Limb (tissue), 2 donors: ENCODE measurements at regions not wholly inside any gene's neighbourhood (a gene's known extent, or its start where the extent isn't known, plus 50 kb on each side); places are given as distances from the start of the nearest gene placed in this dataset.

Experiments
- DNase-seq, 2 donors: peaks; one replicate each; pipeline ENCODE4 v3.0.0-alpha.2; 2016; ENCODE audit errors: extremely low spot score in 2 of 2

DNA sequence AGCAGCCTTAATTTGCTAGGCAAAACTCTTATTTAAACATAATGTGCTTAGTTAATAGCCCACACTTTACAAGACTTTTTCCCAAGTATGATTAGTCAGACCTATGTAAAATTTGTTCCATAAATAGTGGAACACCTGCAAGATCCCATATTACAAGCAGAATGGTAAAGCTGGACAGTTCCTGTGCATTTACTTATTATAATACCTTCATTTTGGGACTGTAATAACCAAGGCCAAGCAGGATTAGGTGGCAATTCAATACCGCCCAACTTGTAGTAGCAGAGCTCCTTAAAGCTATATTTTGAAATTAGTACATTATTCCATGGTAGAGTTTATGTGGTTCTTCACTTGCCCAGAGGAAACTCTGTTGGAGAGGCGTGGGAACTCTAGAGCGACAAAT lies 431.5 kb upstream of the MMADHC start:
- no peak for DNase-seq

DNA sequence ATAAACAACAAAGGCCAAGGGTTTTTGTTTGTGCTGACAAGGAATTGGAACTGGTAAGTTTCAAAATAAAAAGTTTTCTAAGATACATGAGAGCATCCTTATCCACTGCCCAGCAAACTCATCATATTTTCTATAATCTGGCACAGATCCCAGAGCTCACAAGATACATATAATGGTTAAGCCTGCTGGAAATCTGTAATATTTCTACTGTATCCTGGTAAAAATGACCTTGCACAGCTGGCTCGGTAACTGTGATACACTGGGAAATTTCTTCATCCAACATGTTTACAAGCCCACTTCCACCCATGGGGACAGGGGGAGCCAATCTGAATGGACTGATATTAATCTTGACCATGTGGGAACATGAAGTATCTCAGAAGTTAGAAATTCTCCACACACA lies 425.4 kb upstream of the MMADHC start:
- peak; percentile 31 to 79 for DNase-seq

DNA sequence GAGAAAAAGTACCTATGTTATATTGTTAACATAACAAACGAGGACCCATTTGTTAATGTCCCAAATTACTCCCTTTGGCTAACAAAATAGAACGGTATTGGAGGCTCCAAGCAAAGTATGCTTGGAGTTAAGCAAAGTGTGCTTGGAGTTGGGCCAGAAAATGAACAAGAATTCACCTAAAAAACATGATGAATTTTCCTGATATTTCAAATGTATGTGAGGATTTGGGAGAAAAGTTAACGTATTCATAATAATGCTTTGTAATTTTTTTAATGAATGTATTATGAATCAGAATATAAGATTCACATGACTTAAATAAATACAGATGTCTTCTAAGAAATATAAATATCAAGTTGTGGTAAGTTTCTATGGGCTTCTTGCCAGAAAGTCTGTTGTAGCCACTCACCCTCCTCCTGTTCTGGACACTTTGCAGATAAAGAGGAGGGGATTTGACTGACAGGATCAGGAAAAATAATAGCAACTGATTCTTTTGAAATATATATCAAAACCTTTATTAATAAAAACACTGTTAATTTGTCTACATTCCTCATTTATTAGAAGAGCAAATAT lies 423.7 kb upstream of the MMADHC start:
- DNase-seq, result peak in 1 of 2 donors; percentile 32

DNA sequence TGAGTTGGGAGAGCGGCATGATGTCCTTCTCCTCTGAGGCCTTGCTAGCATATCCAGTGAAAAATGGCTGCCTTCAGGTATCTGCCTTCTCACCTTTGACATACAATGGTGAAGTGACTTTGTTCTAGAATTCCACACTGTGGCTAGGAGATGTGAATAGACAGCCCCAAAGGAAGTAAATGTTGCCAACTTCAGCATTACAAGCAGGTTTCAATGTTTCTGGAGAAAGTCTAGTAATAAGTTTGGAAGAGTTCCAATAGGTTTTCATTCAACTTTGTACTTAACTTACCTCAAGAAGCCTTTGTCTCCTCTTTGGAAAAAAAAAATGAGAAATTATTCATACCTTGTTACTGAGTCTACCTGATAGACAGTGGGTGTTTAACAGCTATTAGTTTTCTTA lies 421.3 kb upstream of the MMADHC start:
- no peak for DNase-seq

DNA sequence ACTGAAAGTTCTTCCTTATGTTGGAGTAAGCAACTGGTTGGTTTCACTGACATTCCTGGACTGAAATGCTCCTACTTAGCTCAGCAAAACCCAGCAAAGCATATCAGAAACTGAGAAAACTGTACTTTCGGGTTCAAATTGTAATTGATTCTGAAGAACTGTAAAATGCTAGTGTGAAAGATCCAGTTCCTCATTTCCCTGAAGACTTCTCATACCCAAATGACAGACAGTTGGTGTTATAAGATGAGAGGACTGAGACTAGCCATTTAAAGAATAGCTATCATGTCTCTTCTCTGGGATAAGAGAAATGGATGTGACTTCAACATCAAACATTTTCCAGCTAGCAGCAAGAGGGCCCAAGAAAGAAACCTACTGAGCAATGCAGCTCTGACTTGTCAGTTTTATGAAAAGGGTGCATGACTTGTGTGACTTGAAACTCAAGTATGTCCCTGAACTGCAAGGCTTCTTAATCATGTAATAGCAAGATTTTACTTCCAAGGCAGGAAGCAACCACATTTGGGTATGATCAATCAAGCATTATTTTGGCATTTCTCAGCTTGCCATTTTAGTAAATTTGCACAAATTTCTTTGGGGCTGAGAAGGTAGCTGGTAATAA lies 420.3 kb upstream of the MMADHC start:
- no peak for DNase-seq

DNA sequence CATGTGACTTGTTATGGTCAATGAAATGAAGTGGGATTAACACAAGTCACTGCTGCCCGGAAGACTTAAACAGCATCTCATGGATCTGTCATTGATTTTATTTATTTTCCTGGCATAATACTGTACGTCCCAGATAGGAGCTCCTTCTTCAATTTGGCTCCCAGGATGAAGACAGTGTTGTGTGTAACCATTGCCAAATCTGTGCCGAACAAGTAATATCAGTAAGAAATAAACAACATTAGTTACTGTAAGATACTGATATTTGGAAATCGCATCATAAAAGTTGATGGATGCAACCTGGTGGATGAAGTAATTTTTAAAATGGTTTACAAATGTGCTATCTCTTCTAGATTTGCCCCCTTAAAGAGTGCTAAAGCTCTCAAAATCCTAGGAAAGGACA lies 419.0 kb upstream of the MMADHC start:
- no peak for DNase-seq

DNA sequence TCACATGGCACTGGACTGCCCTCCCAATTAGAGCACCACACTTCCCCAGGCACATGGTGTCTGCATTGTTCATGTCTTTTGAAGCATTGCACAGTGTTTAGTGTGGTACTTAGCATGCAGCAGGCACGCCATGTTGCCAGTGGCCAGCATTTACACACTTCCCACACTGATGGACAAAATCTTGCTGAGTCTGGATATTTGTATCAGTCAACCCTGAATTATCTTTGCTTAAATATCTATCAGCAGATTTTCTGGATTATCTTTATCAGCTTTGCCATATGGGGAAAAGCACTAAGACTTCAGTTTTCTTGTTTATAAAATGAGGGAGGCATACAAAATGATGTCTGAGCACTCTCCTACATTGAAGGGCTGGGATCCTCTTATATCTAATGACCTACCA lies 416.0 kb upstream of the MMADHC start:
- DNase-seq, result no peak

DNA sequence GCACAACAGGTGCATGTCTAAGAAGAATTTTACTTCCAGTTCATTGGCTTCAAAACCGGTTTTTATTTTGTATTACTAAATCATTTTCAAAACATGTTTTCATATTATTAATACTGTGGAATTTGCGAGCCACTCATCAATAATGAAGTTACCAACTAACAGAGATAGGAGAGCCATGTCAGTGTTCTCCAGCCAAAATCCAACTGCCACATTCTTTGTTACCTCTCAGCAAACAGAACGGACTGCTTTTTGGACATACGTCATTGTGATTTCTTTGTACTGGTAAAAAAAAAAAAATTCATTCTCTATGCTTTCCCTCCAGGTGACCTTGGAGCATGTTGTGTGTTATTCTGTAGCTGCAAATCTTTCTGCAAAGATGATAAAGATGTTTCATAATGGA lies 414.2 kb upstream of the MMADHC start:
- DNase-seq, result no peak

DNA sequence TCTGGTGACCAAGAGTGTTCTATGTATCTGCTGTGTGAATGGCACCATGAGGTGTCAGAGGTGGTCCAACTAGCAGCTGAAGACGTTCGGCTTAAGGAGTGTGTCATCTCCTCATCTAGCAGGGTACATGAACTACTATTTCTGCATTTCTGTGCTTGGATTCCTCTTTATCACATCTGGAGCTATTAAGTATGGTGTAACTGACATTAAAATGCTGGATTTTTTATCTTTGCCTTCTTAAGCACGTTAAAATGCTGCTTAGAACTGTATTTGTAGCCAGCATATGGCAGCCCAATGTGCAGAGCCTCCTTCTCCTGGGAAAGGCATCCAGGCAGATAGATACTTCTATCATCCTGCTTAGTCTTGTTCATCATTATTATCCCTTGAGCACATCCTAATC lies 409.3 kb upstream of the MMADHC start:
- no peak for DNase-seq

DNA sequence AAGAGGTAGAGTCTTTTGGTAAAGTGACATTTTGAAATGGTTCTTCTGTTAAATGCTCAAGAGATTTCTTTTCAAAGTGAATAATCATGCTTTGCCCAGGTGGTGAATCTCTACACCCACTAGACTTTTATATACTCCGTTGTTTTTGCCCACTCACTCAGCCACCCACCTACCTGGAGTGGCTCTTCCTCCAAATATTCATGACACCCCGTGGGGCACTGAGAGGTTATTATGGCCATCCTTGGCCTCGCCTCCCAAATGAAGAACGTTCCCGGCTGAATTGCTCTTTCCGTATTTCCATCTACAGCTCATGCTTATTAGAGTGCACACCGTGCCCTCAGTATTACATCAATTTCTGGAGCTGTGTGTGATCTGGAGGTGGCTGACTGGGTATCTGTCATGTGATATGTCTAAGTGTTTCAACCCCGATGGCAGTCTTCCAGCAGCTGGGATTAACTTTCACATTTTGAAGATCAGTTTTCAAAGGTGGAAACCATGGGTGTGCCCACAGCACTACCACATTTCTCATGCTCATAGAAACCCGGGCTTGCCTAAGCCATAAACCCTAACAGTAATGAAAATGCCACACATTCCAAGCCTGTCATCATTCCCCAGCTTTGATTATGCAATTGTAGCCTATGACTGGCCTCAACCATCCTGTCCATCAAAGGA lies 406.6 kb upstream of the MMADHC start:
- no peak for DNase-seq

DNA sequence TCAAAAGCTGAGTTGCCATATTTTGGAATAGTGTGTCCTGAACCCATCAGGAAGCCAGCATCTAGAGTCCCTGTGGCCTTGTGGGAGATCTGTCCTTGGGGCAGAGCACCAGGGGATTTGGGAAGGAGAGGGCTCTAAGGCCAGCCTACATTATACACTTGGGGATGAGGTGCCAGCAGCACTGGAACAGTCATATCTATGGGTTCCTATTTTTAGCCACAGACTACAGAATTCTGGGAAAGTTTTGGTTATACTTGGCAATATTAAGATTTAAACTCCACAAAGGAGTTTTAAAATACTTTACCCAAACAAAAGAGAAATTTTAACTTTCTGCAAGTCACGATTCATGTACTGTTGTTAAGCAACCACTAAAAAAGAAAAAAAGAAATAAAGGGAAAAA lies 405.7 kb upstream of the MMADHC start:
- DNase-seq, result no peak

DNA sequence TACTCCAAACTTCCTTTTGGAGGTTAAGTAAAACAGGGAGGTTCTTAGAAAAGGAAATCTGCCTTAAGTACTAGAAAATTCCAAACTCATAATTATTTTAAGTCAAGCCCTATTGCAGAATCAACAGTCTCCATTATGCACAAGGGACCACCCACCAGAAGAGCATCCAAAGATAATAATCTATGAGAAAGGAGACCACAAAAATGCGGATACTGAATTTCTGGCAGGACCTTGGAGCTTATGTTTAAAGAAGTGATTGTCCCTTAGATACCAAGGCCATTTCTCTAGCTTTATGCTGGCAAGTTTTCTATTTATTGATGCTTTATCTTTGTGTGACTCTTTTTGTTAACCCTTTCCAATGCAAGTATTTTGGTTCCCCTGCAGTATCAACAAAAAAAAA lies 404.0 kb upstream of the MMADHC start:
- DNase-seq, result no peak

DNA sequence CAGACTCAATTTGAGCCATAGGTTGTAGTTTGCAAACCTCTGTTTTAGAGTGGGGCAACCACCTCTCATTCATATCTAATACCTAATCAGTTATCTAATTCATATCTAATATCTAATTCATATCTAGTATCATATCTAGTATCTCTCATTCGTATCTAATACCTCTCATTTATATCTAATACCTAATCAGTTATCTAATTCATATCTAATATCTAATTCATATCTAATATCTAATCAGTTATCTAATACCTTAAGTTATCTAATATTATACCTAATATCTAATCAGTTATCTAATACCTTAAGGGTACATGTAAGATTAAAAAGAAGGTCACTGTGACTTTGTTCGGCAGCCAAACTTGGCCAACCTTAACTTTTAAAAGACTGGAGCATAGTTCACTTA lies 403.4 kb upstream of the MMADHC start:
- DNase-seq, result no peak

DNA sequence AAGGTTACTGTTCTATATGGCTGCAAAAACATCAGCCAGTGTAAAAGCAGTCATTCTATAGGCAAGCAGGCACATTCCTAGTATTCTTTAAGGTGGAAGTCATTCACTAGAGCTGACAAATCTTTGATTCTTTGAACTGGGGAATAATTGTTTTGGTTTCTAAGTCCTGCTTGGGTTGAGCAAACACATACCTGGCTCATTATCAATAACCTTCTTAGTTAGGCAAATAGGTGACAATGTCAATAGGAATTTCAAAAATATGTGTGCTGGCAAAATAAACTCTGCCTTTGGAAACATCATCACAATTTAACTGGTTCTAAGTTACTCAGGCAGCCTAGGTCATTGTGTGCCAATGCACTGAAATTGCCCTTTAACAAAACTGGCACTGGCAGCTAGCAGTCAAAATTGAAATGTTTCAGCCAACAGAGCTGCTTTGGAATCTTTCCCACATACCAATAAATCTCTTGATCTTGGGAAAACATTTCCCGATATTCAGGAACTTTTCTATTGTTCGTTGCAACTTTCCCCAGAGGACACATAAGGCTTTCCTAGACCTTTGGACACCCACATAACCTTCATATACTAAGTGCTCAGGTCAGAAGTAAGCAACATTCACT lies 402.0 kb upstream of the MMADHC start:
- no peak for DNase-seq

DNA sequence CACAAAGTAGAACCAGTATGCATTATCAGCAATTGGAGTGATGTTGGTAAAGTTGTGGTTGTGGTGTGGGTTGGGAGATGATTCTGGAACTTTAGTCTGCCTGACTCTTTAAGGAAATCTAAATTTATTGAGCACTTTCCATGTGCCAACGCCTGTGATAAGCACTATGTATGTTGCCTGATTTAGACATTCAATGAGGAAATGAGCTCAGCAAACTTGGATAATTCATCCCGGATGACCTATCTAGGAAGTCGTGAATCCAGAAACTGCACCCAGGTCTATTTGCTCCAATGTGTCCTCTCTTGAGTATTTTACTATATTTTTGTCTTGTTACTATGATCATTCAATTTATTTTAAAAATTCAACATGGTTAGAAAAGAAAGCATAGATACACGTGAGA lies 400.8 kb upstream of the MMADHC start:
- no peak for DNase-seq

DNA sequence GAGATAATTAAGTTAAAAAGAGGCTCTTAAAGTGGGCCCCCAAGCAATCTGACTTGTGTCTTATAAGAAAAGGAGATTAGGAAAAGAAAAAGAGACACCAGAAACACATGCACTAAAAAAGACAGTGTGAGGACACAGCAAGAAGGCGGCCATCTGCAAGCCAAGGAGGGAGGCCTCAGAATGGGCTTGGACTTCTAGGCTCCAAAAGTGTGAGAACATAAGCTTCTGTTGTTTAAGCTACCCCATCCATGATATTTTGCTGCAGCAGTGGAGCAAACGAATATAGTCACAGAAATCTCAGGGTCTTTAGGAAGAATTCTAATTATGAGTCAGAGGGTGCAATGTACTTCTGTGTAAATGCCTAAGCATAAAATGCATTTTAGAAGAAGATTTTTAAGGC lies 399.3 kb upstream of the MMADHC start:
- no peak for DNase-seq

DNA sequence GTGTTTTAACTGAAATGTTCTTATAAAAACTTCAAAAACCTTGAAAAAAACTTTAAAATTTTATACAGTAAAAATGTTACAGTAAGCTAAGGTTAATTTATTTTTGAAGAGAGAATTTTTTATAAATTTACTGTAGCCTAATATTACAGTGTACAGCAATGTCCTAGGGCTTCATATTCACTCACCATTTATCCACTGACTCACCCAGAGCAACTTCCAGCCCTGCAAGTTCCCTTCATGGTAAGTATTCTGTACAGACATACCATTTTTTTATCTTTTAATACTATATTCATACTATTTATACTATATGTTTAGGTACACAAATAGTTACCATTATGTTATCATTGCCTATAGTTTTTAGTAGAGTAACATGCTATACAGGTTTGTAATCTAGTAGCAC lies 396.7 kb upstream of the MMADHC start:
- DNase-seq, result no peak

DNA sequence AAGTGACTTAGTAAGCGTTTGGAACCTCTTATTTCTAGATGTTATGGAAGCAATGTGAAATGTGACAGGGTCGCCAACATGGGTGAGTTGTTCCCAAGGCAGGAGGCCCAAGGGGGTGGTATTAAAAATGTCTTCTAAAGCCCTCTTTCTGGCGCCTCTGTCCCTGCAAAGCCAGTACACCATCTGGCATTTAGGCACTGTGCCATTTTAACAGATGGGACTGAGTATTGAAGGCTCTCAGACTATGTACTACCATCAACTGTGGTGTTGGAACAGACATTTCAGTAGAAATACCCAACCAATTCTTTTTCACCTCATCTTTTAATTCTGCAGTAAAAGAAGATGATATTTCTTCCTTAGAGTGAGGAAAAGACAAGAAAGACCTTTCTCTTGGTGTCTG lies 384.5 kb upstream of the MMADHC start:
- peak; percentile 53 to 73 for DNase-seq

DNA sequence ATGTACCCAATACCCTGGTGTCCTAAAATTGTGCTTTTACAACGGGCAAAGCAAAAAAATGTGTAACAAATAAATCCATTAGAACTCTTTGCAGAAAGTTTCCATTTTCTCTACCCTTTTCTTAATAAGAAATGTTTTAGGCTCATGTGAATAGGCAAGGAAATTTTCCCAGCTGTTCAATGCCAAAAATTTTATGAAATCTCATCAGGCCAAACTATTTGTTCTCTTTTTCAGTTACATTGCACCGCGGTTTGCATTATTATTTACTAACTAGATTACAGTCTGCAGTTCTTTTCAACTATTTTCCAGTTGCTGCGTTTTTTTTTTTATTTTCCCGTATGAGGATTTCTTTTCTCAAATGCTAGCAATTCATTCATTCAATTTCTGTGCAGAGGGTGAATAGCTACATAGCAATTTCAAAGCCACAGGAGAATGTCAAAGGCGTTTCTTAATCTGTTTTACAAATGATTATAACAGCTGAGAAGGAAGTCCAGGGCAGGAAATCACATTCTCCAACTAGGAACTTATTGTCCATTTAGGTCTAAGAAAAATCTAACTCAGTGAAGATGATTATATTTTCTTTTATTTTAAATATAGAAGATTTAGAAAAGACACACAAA lies 367.5 kb upstream of the MMADHC start:
- DNase-seq, result peak in 1 of 2 donors; percentile 21

DNA sequence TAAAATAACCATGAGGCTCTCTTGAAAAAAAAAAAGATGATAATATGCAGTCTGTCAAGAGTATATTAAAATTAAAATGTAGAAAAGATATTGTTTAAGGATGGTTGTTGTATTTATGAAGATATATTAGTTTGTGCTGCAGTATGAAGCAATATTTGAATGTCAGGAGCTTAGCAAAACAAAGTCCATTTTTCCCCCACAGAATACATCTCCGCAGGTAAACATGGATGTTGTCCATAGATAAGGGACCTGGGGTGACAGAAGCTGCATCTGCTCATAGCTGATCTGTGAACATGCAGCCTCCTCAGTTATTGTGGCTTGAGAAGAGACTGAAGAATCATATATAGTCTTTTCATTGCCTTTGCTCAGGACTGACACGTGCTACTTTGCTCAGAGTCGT lies 366.1 kb upstream of the MMADHC start:
- DNase-seq, result no peak

DNA sequence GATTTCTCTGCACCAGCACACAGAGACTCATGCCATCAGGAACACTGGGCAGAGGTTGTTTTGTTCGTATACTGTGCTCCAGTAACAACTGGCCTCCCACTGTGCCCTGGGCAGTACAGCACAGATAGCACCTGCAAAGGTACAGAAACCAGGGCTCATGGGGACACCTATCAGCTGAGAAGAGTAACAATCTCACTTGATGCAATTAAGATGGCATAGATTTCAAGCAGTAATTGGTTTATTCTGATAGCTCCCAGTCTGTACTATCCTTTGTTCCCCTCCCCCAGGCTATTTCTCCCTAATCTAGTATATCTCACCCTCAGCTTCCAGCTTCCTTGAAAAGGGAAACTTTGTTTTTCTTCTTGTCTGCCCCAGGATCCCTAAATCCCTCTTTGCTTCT lies 343.9 kb upstream of the MMADHC start:
- no peak for DNase-seq

DNA sequence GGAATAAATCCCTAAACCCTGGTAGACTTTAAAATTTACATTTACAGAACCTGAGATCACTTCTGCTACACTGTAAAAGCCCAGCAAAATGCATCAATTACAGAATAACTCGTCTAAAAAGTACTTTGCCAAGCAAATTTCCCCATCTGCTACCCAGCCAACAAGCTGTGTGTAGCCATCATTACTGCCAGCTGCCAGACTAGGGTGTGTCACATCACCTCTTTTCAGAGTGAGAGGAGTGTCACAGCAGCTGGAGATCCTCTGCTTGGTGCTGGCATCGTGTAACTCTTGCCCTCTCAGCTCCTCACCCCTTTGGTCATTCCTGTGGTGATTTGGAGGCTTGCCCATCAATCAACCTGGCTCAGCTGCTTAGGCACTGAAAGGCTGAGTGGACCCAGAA lies 340.4 kb upstream of the MMADHC start:
- DNase-seq, result no peak
